ENCODE measurements at regions not wholly inside any gene's neighbourhood (a gene's known extent, or its start where the extent isn't known, plus 50 kb on each side); places are given as distances from the start of the nearest gene placed in this dataset.
A peak's percentile ranks its signal among the peaks of the same experiment; 100 is the strongest.
"Not testable (repeated sequence)": the region's sequence is repeated elsewhere in the genome, so short reads cannot be mapped to it uniquely, and the experiment has no call there.

GRCh38 chr15:39262995-39263772 lies 317.7 kb upstream of the THBS1 start:
- not testable (repeated sequence) for FAIRE-seq; DNase-seq (ENCODE audit: low spot score)

- no peak for FAIRE-seq
- no peak for DNase-seq (ENCODE audit: low spot score)
Measured at GRCh38 chr15:39265261-39265660, 315.6 kb upstream of the THBS1 start.

- no peak for FAIRE-seq
- no peak for DNase-seq (ENCODE audit: low spot score)
Measured at GRCh38 chr15:39266890-39267289, 314.0 kb upstream of the THBS1 start.

- no peak for DNase-seq (ENCODE audit: low spot score)
- no peak for FAIRE-seq
Measured at GRCh38 chr15:39267685-39268084, 313.2 kb upstream of the THBS1 start.

- FAIRE-seq (no peak), DNase-seq (ENCODE audit: low spot score) (no peak)
Measured at GRCh38 chr15:39269352-39269751, 311.5 kb upstream of the THBS1 start.

GRCh38 chr15:39269821-39270220 lies 311.1 kb upstream of the THBS1 start:
- no peak for DNase-seq (ENCODE audit: low spot score)
- no peak for FAIRE-seq

GRCh38 chr15:39270221-39270855 lies 310.5 kb upstream of the THBS1 start:
- FAIRE-seq: no peak
- DNase-seq (ENCODE audit: low spot score): no peak

GRCh38 chr15:39270934-39271333 lies 309.9 kb upstream of the THBS1 start:
- DNase-seq (ENCODE audit: low spot score): peak; percentile 86
- no peak for FAIRE-seq

GRCh38 chr15:39272901-39273300 lies 308.0 kb upstream of the THBS1 start:
- no peak for FAIRE-seq
- no peak for DNase-seq (ENCODE audit: low spot score)

GRCh38 chr15:39273717-39274411 lies 307.0 kb upstream of the THBS1 start:
- FAIRE-seq (no peak), DNase-seq (ENCODE audit: low spot score) (no peak)

- FAIRE-seq (no peak), DNase-seq (ENCODE audit: low spot score) (no peak)
Measured at GRCh38 chr15:39275066-39275465, 305.8 kb upstream of the THBS1 start.

- FAIRE-seq: no peak
- no peak for DNase-seq (ENCODE audit: low spot score)
Measured at GRCh38 chr15:39279311-39279710, 301.6 kb upstream of the THBS1 start.

- FAIRE-seq: no peak
- DNase-seq (ENCODE audit: low spot score): no peak
Measured at GRCh38 chr15:39281094-39281493, 299.8 kb upstream of the THBS1 start.

- FAIRE-seq (no peak), DNase-seq (ENCODE audit: low spot score) (no peak)
Measured at GRCh38 chr15:39282663-39283208, 298.1 kb upstream of the THBS1 start.

- no peak for FAIRE-seq
- DNase-seq (ENCODE audit: low spot score): no peak
Measured at GRCh38 chr15:39283531-39283930, 297.3 kb upstream of the THBS1 start.

- FAIRE-seq (no peak), DNase-seq (ENCODE audit: low spot score) (no peak)
Measured at GRCh38 chr15:39285071-39285470, 295.8 kb upstream of the THBS1 start.

GRCh38 chr15:39285663-39286062 lies 295.2 kb upstream of the THBS1 start:
- FAIRE-seq (no peak), DNase-seq (ENCODE audit: low spot score) (no peak)

GRCh38 chr15:39286706-39287105 lies 294.2 kb upstream of the THBS1 start:
- DNase-seq (ENCODE audit: low spot score): no peak

GRCh38 chr15:39287322-39288195 lies 293.3 kb upstream of the THBS1 start:
- DNase-seq (ENCODE audit: low spot score): peak; percentile 52
- FAIRE-seq: peak; percentile 46

More at GRCh38 chr15:39286706-39287105, 294.2 kb upstream of the THBS1 start:
- FAIRE-seq: no peak

GRCh38 chr15:39290711-39291435 lies 290.0 kb upstream of the THBS1 start:
- FAIRE-seq: no peak
- DNase-seq (ENCODE audit: low spot score): no peak
